Gastrocnemius medialis (tissue), 4 donors: ENCODE measurements at regions not wholly inside any gene's neighbourhood (a gene's known extent, or its start where the extent isn't known, plus 50 kb on each side); places are given as distances from the start of the nearest gene placed in this dataset.

Experiments
- ATAC-seq, 2 donors: fragments of 150-250 bp; one replicate each; pipeline ENCODE4 v1.9.1; 2016
- DNase-seq, 2 donors: peaks; one replicate each; pipeline ENCODE4 v3.0.0-alpha.2; 2019
- H3K27ac ChIP-seq, 4 donors: fragments of 200-600 bp; sonication (generic); 1 replicate in 1 of 4; 2 replicates in 3 of 4; pipeline ENCODE4 v1.5.1; 2016 to 2018; ENCODE audit warnings: mild to moderate bottlenecking in 2 of 4, moderate library complexity in 1 of 4
- H3K27me3 ChIP-seq, 3 donors: fragments of 200-600 bp; sonication (generic) in 2 of 3; 1 replicate in 1 of 3; 2 replicates in 2 of 3; pipeline versions ENCODE4 v1.5.1 to v1.6.0; 2016 to 2019; ENCODE audit warnings: mild to moderate bottlenecking in 1 of 3, moderate library complexity in 1 of 3
- H3K36me3 ChIP-seq, 2 donors: fragments of 200-600 bp; sonication (generic) in 1 of 2; one replicate each; pipeline ENCODE4 v1.5.1; 2017 to 2018
- H3K4me1 ChIP-seq, 2 donors: fragments of 200-600 bp; sonication (generic) in 1 of 2; one replicate each; pipeline ENCODE4 v1.5.1; 2016 to 2017; ENCODE audit warnings: mild to moderate bottlenecking in 2 of 2
- H3K4me3 ChIP-seq, 4 donors: fragments of 200-600 bp; sonication (generic) in 3 of 4; 1 replicate in 1 of 4; 2 replicates in 3 of 4; pipeline ENCODE4 v1.5.1; 2016 to 2019; ENCODE audit warnings: mild to moderate bottlenecking in 2 of 4
- H3K9me3 ChIP-seq, 3 donors: fragments of 200-600 bp; sonication (generic) in 2 of 3; 1 replicate in 1 of 3; 2 replicates in 2 of 3; pipeline ENCODE4 v1.5.1; 2016 to 2019
- CTCF ChIP-seq, 5 experiments: fragments of 450-650 bp in 3 of 5; fragments of 200-600 bp in 2 of 5; sonication (generic) in 2 of 5; IDR thresholded peaks in 4 of 5; conservative IDR thresholded peaks in 1 of 5; 1 replicate in 4 of 5; 2 replicates in 1 of 5; pipeline ENCODE4 v1.5.1; 2016 to 2019; ENCODE audit warnings: antibody characterized with exemption in 5 of 5, mild to moderate bottlenecking in 3 of 5, moderate library complexity in 3 of 5
- POLR2A ChIP-seq, 2 donors: fragments of 450-650 bp; IDR thresholded peaks; one replicate each; pipeline ENCODE4 v1.6.1; 2017; ENCODE audit warnings: antibody characterized with exemption in 2 of 2, mild to moderate bottlenecking in 2 of 2, moderate library complexity in 2 of 2
- in situ Hi-C, 4 donors: fragments of 200-750 bp; cut with MboI; loops; one replicate each; pipeline versions ENCODE4 v1.15.0 to v1.8.0; 2017; ENCODE audit warnings: low sequenced_read_pairs in 4 of 4
- intact Hi-C: fragments of 100-400 bp; cut with DNase I; formaldehyde crosslinking; loops from one replicate; pipeline ENCODE4 v1.15.1; 2023; ENCODE audit warnings: low total_unique reads

DNA sequence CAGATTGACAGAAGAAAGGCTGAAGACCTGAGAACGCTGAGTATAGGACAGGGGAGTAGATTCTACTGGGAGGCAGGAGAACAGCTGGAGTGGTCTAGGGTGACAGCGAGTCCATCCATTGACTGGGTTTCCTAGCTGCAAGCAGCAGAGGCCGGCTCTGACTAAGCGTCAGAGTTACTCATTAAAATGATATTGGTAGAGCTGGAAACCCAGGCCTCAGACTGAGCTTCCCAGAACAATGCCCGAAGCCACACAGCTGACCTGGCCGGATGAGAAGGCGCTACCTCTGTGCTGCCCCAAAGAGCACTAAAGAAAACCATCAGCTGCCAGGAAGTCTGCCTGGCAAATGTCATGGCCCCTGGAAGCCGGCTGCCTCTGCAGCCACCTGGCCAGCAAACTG lies 78.5 kb upstream of the FZD10 start:
- Histone ChIP-seq H3K4me3 (no peak overlapping the region), H3K27ac (no peak overlapping the region), H3K9me3 (no peaks in the 10 kb centered on the region), H3K4me1 (no peaks in the 10 kb centered on the region), H3K27me3 (no peaks in the 10 kb centered on the region), H3K36me3 (no peaks in the 10 kb centered on the region)
- in situ Hi-C loops: no loop called here
- ATAC-seq (no peak), DNase-seq (no peak)
- TF ChIP-seq CTCF (IDR thresholded peaks at IDR 0.05 in 4 of 5, conservative IDR thresholded peaks at IDR 0.05 in 1 of 5) (no peak), POLR2A (IDR thresholded peaks at IDR 0.05) (no peak)
- intact Hi-C loops: no loop called here

GRCh38 chr12:130084359-130084758 lies 77.9 kb upstream of the FZD10 start:
- TF ChIP-seq CTCF (IDR thresholded peaks at IDR 0.05 in 4 of 5, conservative IDR thresholded peaks at IDR 0.05 in 1 of 5) (no peak), POLR2A (IDR thresholded peaks at IDR 0.05) (no peak)
- intact Hi-C loops (no loop called here), in situ Hi-C loops (no loop called here)
- ATAC-seq (no peak), DNase-seq (no peak)
- Histone ChIP-seq H3K36me3 (no peaks in the 10 kb centered on the region), H3K9me3 (no peaks in the 10 kb centered on the region), H3K4me3 (no peak overlapping the region), H3K27me3 (no peaks in the 10 kb centered on the region), H3K27ac (no peak overlapping the region), H3K4me1 (no peaks in the 10 kb centered on the region)

GRCh38 chr12:130086248-130086647 lies 76.0 kb upstream of the FZD10 start:
- DNase-seq (no peak), ATAC-seq (no peak)
- TF ChIP-seq POLR2A (IDR thresholded peaks at IDR 0.05): no peak
- TF ChIP-seq CTCF (IDR thresholded peaks at IDR 0.05 in 4 of 5, conservative IDR thresholded peaks at IDR 0.05 in 1 of 5): no peak
- in situ Hi-C loops: no loop called here
- Histone ChIP-seq H3K27me3 (no peaks in the 10 kb centered on the region), H3K4me1 (no peaks in the 10 kb centered on the region), H3K27ac (no peak overlapping the region), H3K36me3 (no peaks in the 10 kb centered on the region), H3K4me3 (no peak overlapping the region), H3K9me3 (no peaks in the 10 kb centered on the region)
- intact Hi-C loops: no loop called here

GRCh38 chr12:130086797-130087196 lies 75.5 kb upstream of the FZD10 start:
- Histone ChIP-seq H3K36me3 (no peaks in the 10 kb centered on the region), H3K4me1 (no peaks in the 10 kb centered on the region), H3K27me3 (no peaks in the 10 kb centered on the region), H3K9me3 (no peaks in the 10 kb centered on the region), H3K27ac (no peak overlapping the region), H3K4me3 (no peak overlapping the region)
- intact Hi-C loops: no loop called here
- TF ChIP-seq POLR2A (IDR thresholded peaks at IDR 0.05): no peak
- TF ChIP-seq CTCF (IDR thresholded peaks at IDR 0.05 in 4 of 5, conservative IDR thresholded peaks at IDR 0.05 in 1 of 5): no peak
- no peak for DNase-seq
- no peak for ATAC-seq
- in situ Hi-C loops: no loop called here

- Histone ChIP-seq H3K27me3 (no peaks in the 10 kb centered on the region), H3K27ac (no peak overlapping the region), H3K36me3 (no peaks in the 10 kb centered on the region), H3K4me1 (no peaks in the 10 kb centered on the region), H3K9me3 (no peaks in the 10 kb centered on the region), H3K4me3 (no peak overlapping the region)
- ATAC-seq (no peak), DNase-seq (no peak)
- intact Hi-C loops: no loop called here
- in situ Hi-C loops: no loop called here
- no peak for TF ChIP-seq CTCF (IDR thresholded peaks at IDR 0.05 in 4 of 5, conservative IDR thresholded peaks at IDR 0.05 in 1 of 5)
- no peak for TF ChIP-seq POLR2A (IDR thresholded peaks at IDR 0.05)
These were observed 75.0 kb upstream of the FZD10 start for GRCh38 chr12:130087222-130087621.
